ENCODE measurements at regions not wholly inside any gene's neighbourhood (a gene's known extent, or its start where the extent isn't known, plus 50 kb on each side); places are given as distances from the start of the nearest gene placed in this dataset.

- H3K4me1 Mint-ChIP-seq: peaks cover 43 to 51% of the 10 kb centered on the region in 2 experiments
- Histone ChIP-seq H2BK20ac (ENCODE audit: low read depth, low read length, poor library complexity, severe bottlenecking) (no peak overlapping the region), H2AFZ (ENCODE audit: low read length) (no peak overlapping the region), H4K5ac (ENCODE audit: insufficient read length, low read depth, low read length) (no peak overlapping the region), H3K27me3 (ENCODE audit: insufficient read depth, low read length) (peaks cover 27% of the 10 kb centered on the region), H3K4me2 (ENCODE audit: insufficient read depth, insufficient read length, low read length) (peak overlapping the region; percentile 76), H3K23me2 (ENCODE audit: insufficient read length, low read depth, low read length, poor library complexity, severe bottlenecking) (peaks cover 16% of the 10 kb centered on the region), H2AK5ac (ENCODE audit: insufficient read length, low read length) (no peak overlapping the region), H3T11ph (ENCODE audit: low read length) (no peak overlapping the region), H3K27ac (ENCODE audit: insufficient read length, low read depth, low read length) (no peak overlapping the region), H4K91ac (ENCODE audit: insufficient read length, low read depth, low read length) (no peak overlapping the region), H3K4ac (ENCODE audit: low read depth, low read length) (no peak overlapping the region), H3K9me3 (ENCODE audit: control insufficient read depth, low read depth, low read length) (no peaks in the 10 kb centered on the region), H2BK120ac (ENCODE audit: low read depth, low read length, poor library complexity, severe bottlenecking) (no peak overlapping the region), H3K14ac (ENCODE audit: insufficient read depth, low read length) (no peak overlapping the region), H2BK5ac (ENCODE audit: insufficient read length, low read length) (no peak overlapping the region), H4K8ac (replicated peaks; ENCODE audit: insufficient read length, low read depth, low read length) (no peak overlapping the region), H3K79me2 (ENCODE audit: insufficient read depth, low read length) (no peaks in the 10 kb centered on the region), H3K18ac (ENCODE audit: insufficient read length, low read depth, low read length) (no peak overlapping the region), H4K20me1 (ENCODE audit: control insufficient read depth, insufficient read depth, insufficient read length) (no peaks in the 10 kb centered on the region), H3K23ac (ENCODE audit: insufficient read length, low read depth, low read length) (no peak overlapping the region), H3K56ac (ENCODE audit: insufficient read length, low read depth, low read length) (no peak overlapping the region), H2BK15ac (ENCODE audit: low read depth, low read length) (no peak overlapping the region), H3K9ac (ENCODE audit: extremely low read depth, insufficient read length, low read length) (no peak overlapping the region), H3K79me1 (ENCODE audit: insufficient read depth, low read depth, low read length, poor library complexity, severe bottlenecking) (no peaks in the 10 kb centered on the region), H3K4me1 (ENCODE audit: insufficient read depth, low read length) (peaks cover 13% of the 10 kb centered on the region; the same call in 1 of the 2 replicates), H2BK12ac (ENCODE audit: insufficient read length, low read depth, low read length) (no peak overlapping the region)
- H3K27me3 Mint-ChIP-seq (ENCODE audit: low read depth): peaks cover 94% of the 10 kb centered on the region
- H3K27ac Mint-ChIP-seq: no peak overlapping the region; a peak in 1 of 7 replicates
- H3K36me3 Mint-ChIP-seq (ENCODE audit: insufficient read depth in 1 of 3, low read depth in 3 of 3): no peaks in the 10 kb centered on the region
- peak overlapping the region; percentile 38 to 87 for H3K4me3 Mint-ChIP-seq
- WGBS (ENCODE audit: extremely low coverage, insufficient read length, low lambda C conversion rate): no CpG with 5 or more reads among the region's 8 CpGs
- no peaks in the 10 kb centered on the region; a peak in 1 of 5 replicates for H3K9me3 Mint-ChIP-seq
- TF ChIP-seq CTCF (conservative IDR thresholded peaks at IDR 0.05): no peak
- no peak for DNase-seq
Measured at GRCh38 chr10:101290881-101291280, 61.6 kb upstream of the LBX1 start.
